ENCODE measurements at regions not wholly inside any gene's neighbourhood (a gene's known extent, or its start where the extent isn't known, plus 50 kb on each side); places are given as distances from the start of the nearest gene placed in this dataset.

DNA sequence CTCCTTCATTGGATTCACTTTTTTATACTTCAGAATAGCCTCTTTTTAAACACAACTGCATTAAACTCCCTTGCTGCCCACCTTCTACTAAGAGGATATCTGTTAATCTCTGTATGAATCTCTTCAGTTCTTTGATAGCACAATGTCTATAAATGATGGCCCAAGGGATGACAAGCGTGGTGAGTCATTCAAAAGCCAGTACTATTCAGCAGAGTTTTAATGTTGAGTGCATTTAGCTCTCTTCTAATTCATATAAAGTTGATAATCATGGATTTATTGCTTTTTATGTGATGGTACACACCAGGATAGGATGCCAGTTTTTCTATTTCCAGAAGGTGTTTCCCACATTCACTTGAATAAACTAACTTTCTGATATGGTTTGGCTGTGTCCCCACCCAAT, 57.4 kb upstream of the HECTD2 start:
- Histone ChIP-seq H3K36me3 (no peaks in the 10 kb centered on the region), H3K4me3 (no peak overlapping the region), H3K4me1 (no peaks in the 10 kb centered on the region), H3K27me3 (no peaks in the 10 kb centered on the region), H3K9me3 (no peaks in the 10 kb centered on the region), H3K27ac (no peak overlapping the region)
- no peak for TF ChIP-seq POLR2A (IDR thresholded peaks at IDR 0.05)
- TF ChIP-seq, protein P1, sequence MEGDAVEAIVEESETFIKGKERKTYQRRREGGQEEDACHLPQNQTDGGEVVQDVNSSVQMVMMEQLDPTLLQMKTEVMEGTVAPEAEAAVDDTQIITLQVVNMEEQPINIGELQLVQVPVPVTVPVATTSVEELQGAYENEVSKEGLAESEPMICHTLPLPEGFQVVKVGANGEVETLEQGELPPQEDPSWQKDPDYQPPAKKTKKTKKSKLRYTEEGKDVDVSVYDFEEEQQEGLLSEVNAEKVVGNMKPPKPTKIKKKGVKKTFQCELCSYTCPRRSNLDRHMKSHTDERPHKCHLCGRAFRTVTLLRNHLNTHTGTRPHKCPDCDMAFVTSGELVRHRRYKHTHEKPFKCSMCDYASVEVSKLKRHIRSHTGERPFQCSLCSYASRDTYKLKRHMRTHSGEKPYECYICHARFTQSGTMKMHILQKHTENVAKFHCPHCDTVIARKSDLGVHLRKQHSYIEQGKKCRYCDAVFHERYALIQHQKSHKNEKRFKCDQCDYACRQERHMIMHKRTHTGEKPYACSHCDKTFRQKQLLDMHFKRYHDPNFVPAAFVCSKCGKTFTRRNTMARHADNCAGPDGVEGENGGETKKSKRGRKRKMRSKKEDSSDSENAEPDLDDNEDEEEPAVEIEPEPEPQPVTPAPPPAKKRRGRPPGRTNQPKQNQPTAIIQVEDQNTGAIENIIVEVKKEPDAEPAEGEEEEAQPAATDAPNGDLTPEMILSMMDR (IDR thresholded peaks at IDR 0.05): no peak
- no peak for DNase-seq

DNA sequence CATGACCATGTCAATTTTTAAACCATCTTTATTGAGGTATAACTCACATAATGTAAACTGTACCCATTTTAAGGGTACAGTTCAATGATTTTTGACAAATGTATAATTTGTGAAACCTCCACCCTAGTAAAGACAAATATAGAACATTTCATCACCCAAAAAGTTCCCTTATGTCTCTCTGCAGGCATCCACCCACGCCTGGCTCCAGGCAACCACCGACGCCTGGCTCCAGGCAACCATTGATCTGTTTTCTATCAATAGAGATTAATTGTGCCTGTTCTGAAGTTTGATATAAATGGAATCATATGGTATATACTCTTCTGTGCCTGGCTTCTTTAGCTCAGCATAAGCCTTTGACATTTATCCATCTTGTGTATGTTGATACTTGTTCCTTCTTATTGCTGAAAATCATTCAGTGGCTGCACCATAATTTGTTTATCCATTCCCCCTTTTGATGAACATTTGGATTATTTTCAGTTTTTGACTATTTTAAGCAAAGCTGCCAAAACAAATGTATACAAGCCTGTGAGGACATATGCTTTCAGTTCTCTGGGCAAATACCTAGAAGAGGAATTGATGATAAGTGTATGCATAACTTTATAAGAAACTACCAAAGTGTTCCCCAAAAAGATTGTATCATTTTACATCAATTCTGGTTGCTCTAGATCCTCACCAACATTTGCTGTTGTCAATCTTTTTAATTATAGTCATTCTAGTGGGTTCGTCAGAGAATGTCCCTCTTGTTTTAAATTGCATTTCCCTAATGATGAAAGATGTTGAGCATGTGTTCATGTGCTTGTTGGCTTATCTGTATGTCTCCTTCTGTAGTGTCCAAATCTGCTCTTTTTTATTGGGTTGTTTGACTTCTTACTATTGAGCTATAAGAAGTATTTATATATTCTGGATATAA, 55.7 kb upstream of the HECTD2 start:
- Histone ChIP-seq H3K27ac (no peak overlapping the region), H3K36me3 (no peaks in the 10 kb centered on the region), H3K4me1 (no peaks in the 10 kb centered on the region), H3K27me3 (no peaks in the 10 kb centered on the region), H3K9me3 (no peaks in the 10 kb centered on the region), H3K4me3 (no peak overlapping the region)
- no peak for DNase-seq
- no peak for TF ChIP-seq POLR2A (IDR thresholded peaks at IDR 0.05)
- TF ChIP-seq, protein P1 (IDR thresholded peaks at IDR 0.05): no peak

DNA sequence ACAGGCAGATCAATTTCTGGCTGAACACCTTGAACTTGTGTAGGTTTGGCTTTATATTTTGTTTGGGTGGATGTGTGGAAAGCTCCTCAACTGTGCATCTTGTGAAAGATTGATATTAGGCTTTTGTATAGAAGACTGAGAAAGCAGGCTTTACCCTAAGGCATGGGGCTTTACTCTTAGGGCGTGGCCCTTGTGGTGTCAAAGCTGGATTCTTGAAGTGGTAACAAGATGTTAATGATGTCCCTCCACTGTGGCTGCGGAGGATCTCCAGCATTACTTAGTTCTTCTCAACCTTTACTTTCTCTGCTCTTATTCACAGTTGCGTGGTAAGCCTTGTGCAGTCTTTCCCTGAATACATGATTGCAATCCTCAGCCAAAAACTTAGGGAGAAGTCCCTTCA, 54.1 kb upstream of the HECTD2 start:
- Histone ChIP-seq H3K36me3 (no peaks in the 10 kb centered on the region), H3K27ac (no peak overlapping the region), H3K9me3 (no peaks in the 10 kb centered on the region), H3K4me3 (no peak overlapping the region), H3K4me1 (no peaks in the 10 kb centered on the region), H3K27me3 (no peaks in the 10 kb centered on the region)
- TF ChIP-seq, protein P1 (IDR thresholded peaks at IDR 0.05): no peak
- no peak for TF ChIP-seq POLR2A (IDR thresholded peaks at IDR 0.05)
- DNase-seq: no peak

DNA sequence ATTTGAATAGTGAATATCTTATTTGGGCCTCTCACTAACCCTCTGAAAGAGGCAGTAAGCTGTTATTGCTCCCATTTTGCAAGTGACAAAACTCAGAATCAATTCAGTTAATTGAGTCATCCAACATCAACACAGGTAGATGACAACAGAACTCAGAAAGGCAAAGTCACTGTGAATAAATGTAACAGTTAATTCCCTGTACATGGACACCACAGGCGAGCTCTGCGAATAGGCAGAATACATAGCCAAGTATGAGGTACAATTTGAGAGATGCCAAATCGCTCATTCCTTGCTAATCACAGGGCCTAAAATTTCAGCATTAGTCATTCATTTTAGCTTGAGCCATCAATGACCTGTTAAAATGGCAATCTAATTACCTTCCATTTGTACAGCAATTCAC, 52.6 kb upstream of the HECTD2 start:
- Histone ChIP-seq H3K27ac (no peak overlapping the region), H3K4me1 (no peaks in the 10 kb centered on the region), H3K27me3 (no peaks in the 10 kb centered on the region), H3K36me3 (no peaks in the 10 kb centered on the region), H3K9me3 (no peaks in the 10 kb centered on the region), H3K4me3 (no peak overlapping the region)
- no peak for DNase-seq
- TF ChIP-seq POLR2A (IDR thresholded peaks at IDR 0.05): no peak
- TF ChIP-seq, protein P1 (IDR thresholded peaks at IDR 0.05): no peak

Measured in Peyer's patch (tissue), 4 donors.